ENCODE measurements at regions not wholly inside any gene's neighbourhood (a gene's known extent, or its start where the extent isn't known, plus 50 kb on each side); places are given as distances from the start of the nearest gene placed in this dataset.

GRCh38 chr18:73292156-73292555 is 424.4 kb upstream of the NETO1 start:
- no peak overlapping the region for H3K4me3 ChIP-seq (ENCODE audit: low read depth in 1 of 3, low read length in 3 of 3)
- H3K4me1 ChIP-seq (ENCODE audit: control insufficient read depth in 4 of 4, insufficient read depth in 4 of 4, low read length in 3 of 4) = peaks cover 0 to 3% (median 2%) of the 10 kb centered on the region in 4 donors
- no peak overlapping the region for H3K9ac ChIP-seq (ENCODE audit: low read depth in 1 of 2, low read length in 2 of 2)
- H3K9me3 ChIP-seq (ENCODE audit: control insufficient read depth in 4 of 4, low read length in 3 of 4) = no peaks in the 10 kb centered on the region
- no peak overlapping the region for H3K27ac ChIP-seq (ENCODE audit: low read depth in 1 of 2, low read length in 2 of 2)
- no peak for DNase-seq (ENCODE audit: low spot score)
- H3K27me3 ChIP-seq (ENCODE audit: control insufficient read depth in 4 of 4, insufficient read depth in 4 of 4, low read length in 3 of 4) = no peaks in the 10 kb centered on the region
- no peaks in the 10 kb centered on the region for H3K36me3 ChIP-seq (ENCODE audit: control insufficient read depth in 4 of 4, insufficient read depth in 3 of 4, low read depth in 1 of 4, low read length in 3 of 4)
- TF ChIP-seq NR2F2 (IDR thresholded peaks at IDR 0.05) (no peak), HNF4G (IDR thresholded peaks at IDR 0.05) (no peak), TAF1 (conservative IDR thresholded peaks at IDR 0.05) (no peak)
- WGBS = 82% methylated on average over 4 of the region's 4 CpGs

GRCh38 chr18:73288813-73289212 is 421.0 kb upstream of the NETO1 start:
- Histone ChIP-seq H3K9ac (ENCODE audit: low read depth in 1 of 2, low read length in 2 of 2) (no peak overlapping the region), H3K4me3 (ENCODE audit: low read depth in 1 of 3, low read length in 3 of 3) (no peak overlapping the region), H3K4me1 (ENCODE audit: control insufficient read depth in 4 of 4, insufficient read depth in 4 of 4, low read length in 3 of 4) (peaks cover 0 to 1% (median 0%) of the 10 kb centered on the region in 4 donors)

More at GRCh38 chr18:73288813-73289212, 421.0 kb upstream of the NETO1 start:
- DNase-seq (ENCODE audit: low spot score) = no peak
- no peaks in the 10 kb centered on the region for H3K36me3 ChIP-seq (ENCODE audit: control insufficient read depth in 4 of 4, insufficient read depth in 3 of 4, low read depth in 1 of 4, low read length in 3 of 4)
- H3K9me3 ChIP-seq (ENCODE audit: control insufficient read depth in 4 of 4, low read length in 3 of 4) = no peaks in the 10 kb centered on the region
- TF ChIP-seq SP1 (IDR thresholded peaks at IDR 0.05) (no peak), EGR1 (IDR thresholded peaks at IDR 0.05; ENCODE audit: low read depth in 2 of 2) (no peak), HNF4A (conservative IDR thresholded peaks at IDR 0.05) (no peak), RAD21 (IDR thresholded peaks at IDR 0.05) (no peak), REST (IDR thresholded peaks at IDR 0.05) (no peak), ZBTB33 (IDR thresholded peaks at IDR 0.05) (no peak), TAF1 (conservative IDR thresholded peaks at IDR 0.05) (no peak), GABPA (IDR thresholded peaks at IDR 0.05 in 1 of 2, conservative IDR thresholded peaks at IDR 0.05 in 1 of 2) (no peak), JUND (IDR thresholded peaks at IDR 0.05) (no peak), RXRA (IDR thresholded peaks at IDR 0.05) (no peak), HNF4G (IDR thresholded peaks at IDR 0.05) (no peak)
- WGBS = 69% methylated on average over 3 of the region's 3 CpGs
- H3K27ac ChIP-seq (ENCODE audit: low read depth in 1 of 2, low read length in 2 of 2) = no peak overlapping the region
- H3K27me3 ChIP-seq (ENCODE audit: control insufficient read depth in 4 of 4, insufficient read depth in 4 of 4, low read length in 3 of 4) = no peaks in the 10 kb centered on the region

All from liver (tissue), 7 donors.